Vagina (tissue), 2 donors: ENCODE measurements at regions not wholly inside any gene's neighbourhood (a gene's known extent, or its start where the extent isn't known, plus 50 kb on each side); places are given as distances from the start of the nearest gene placed in this dataset.

ENCODE experiments used
- CTCF ChIP-seq, 3 experiments: fragments of 450-650 bp in 2 of 3; fragments of 200-600 bp in 1 of 3; sonication (generic) in 1 of 3; IDR thresholded peaks; one replicate each; pipeline ENCODE4 v1.5.1; 2017 to 2019; ENCODE audit warnings: antibody characterized with exemption in 3 of 3, mild to moderate bottlenecking in 2 of 3, moderate library complexity in 2 of 3
- POLR2AphosphoS5 ChIP-seq, 2 donors: sonication (generic); formaldehyde crosslinking; IDR thresholded peaks; one replicate each; pipeline ENCODE4 v1.9.0; 2017; ENCODE audit warnings: antibody characterized with exemption in 2 of 2, mild to moderate bottlenecking in 2 of 2, low read depth in 1 of 2; ENCODE audit not compliant: insufficient read depth in 1 of 2

- TF ChIP-seq CTCF (IDR thresholded peaks at IDR 0.05) (no peak), POLR2AphosphoS5 (IDR thresholded peaks at IDR 0.05; ENCODE audit: insufficient read depth in 1 of 2, low read depth in 1 of 2) (no peak)
These were observed 109.7 kb upstream of the ZBTB40 start for GRCh38 chr1:22341791-22342605.
